ENCODE measurements at regions not wholly inside any gene's neighbourhood (a gene's known extent, or its start where the extent isn't known, plus 50 kb on each side); places are given as distances from the start of the nearest gene placed in this dataset.

GRCh38 chr15:87345961-87346360 is 910.6 kb downstream of the NTRK3 start:
- Histone ChIP-seq H4K20me1 (ENCODE audit: insufficient read depth) (no peaks in the 10 kb centered on the region), H2AFZ (ENCODE audit: low read depth, low read length) (no peak overlapping the region), H3K36me3 (ENCODE audit: insufficient read depth, low read length) (no peaks in the 10 kb centered on the region), H3K9me2 (ENCODE audit: insufficient read depth, low read length) (no peaks in the 10 kb centered on the region), H3K9me3 (ENCODE audit: low read length) (no peaks in the 10 kb centered on the region), H3K4me3 (ENCODE audit: low read length) (no peak overlapping the region), H3F3A (ENCODE audit: insufficient read depth, low read length, poor library complexity, severe bottlenecking) (no peaks in the 10 kb centered on the region), H3K79me2 (replicated peaks; ENCODE audit: insufficient read depth, low read length) (no peaks in the 10 kb centered on the region), H3K9ac (ENCODE audit: low read length) (no peak overlapping the region), H3K4me2 (ENCODE audit: low read length) (no peak overlapping the region), H3K27me3 (ENCODE audit: insufficient read depth, low read depth, low read length) (no peaks in the 10 kb centered on the region), H3K27ac (ENCODE audit: low read length) (no peak overlapping the region)
- TF ChIP-seq TAF1 (IDR thresholded peaks at IDR 0.05; ENCODE audit: low read depth), result no peak
- no peak for TF ChIP-seq CTCF (IDR thresholded peaks at IDR 0.05; ENCODE audit: poor library complexity, severe bottlenecking)
- no peak for TF ChIP-seq SMC3 (conservative IDR thresholded peaks at IDR 0.05; ENCODE audit: poor library complexity)
- no peak for TF ChIP-seq RAD21 (conservative IDR thresholded peaks at IDR 0.05)
- no peak for TF ChIP-seq EP300 (conservative IDR thresholded peaks at IDR 0.05; ENCODE audit: poor library complexity, severe bottlenecking)
- no peak for TF ChIP-seq POLR2AphosphoS5 (IDR thresholded peaks at IDR 0.05)
- TF ChIP-seq REST (IDR thresholded peaks at IDR 0.05; ENCODE audit: borderline replicate concordance), result no peak
- TF ChIP-seq EZH2 (IDR thresholded peaks at IDR 0.05; ENCODE audit: borderline replicate concordance, insufficient read depth, low read length, poor library complexity, severe bottlenecking), result no peak
- TF ChIP-seq MXI1 (conservative IDR thresholded peaks at IDR 0.05; ENCODE audit: poor library complexity, severe bottlenecking), result no peak

GRCh38 chr15:87343966-87344365 is 912.6 kb downstream of the NTRK3 start:
- no peak for TF ChIP-seq MXI1 (conservative IDR thresholded peaks at IDR 0.05; ENCODE audit: poor library complexity, severe bottlenecking)
- TF ChIP-seq RAD21 (conservative IDR thresholded peaks at IDR 0.05), result no peak
- TF ChIP-seq REST (IDR thresholded peaks at IDR 0.05; ENCODE audit: borderline replicate concordance), result no peak
- no peak for TF ChIP-seq TAF1 (IDR thresholded peaks at IDR 0.05; ENCODE audit: low read depth)
- no peak for TF ChIP-seq SMC3 (conservative IDR thresholded peaks at IDR 0.05; ENCODE audit: poor library complexity)
- no peak for TF ChIP-seq EP300 (conservative IDR thresholded peaks at IDR 0.05; ENCODE audit: poor library complexity, severe bottlenecking)
- TF ChIP-seq CTCF (IDR thresholded peaks at IDR 0.05; ENCODE audit: poor library complexity, severe bottlenecking), result no peak
- TF ChIP-seq POLR2AphosphoS5 (IDR thresholded peaks at IDR 0.05), result no peak
- no peak for TF ChIP-seq EZH2 (IDR thresholded peaks at IDR 0.05; ENCODE audit: borderline replicate concordance, insufficient read depth, low read length, poor library complexity, severe bottlenecking)
- H3K9ac ChIP-seq (ENCODE audit: low read length), result no peak overlapping the region
- H3K4me3 ChIP-seq (ENCODE audit: low read length), result no peak overlapping the region
- H2AFZ ChIP-seq (ENCODE audit: low read depth, low read length), result no peak overlapping the region
- no peak overlapping the region for H3K27ac ChIP-seq (ENCODE audit: low read length)
- H4K20me1 ChIP-seq (ENCODE audit: insufficient read depth), result no peaks in the 10 kb centered on the region
- no peaks in the 10 kb centered on the region for H3K9me2 ChIP-seq (ENCODE audit: insufficient read depth, low read length)
- no peak overlapping the region for H3K4me2 ChIP-seq (ENCODE audit: low read length)
- H3F3A ChIP-seq (ENCODE audit: insufficient read depth, low read length, poor library complexity, severe bottlenecking), result no peaks in the 10 kb centered on the region
- no peaks in the 10 kb centered on the region for H3K27me3 ChIP-seq (ENCODE audit: insufficient read depth, low read depth, low read length)
- no peaks in the 10 kb centered on the region for H3K79me2 ChIP-seq (replicated peaks; ENCODE audit: insufficient read depth, low read length)
- H3K9me3 ChIP-seq (ENCODE audit: low read length), result no peaks in the 10 kb centered on the region
- no peaks in the 10 kb centered on the region for H3K36me3 ChIP-seq (ENCODE audit: insufficient read depth, low read length)

All from neural cell (in vitro differentiated cells).